LoVo (cell line): ENCODE measurements at regions not wholly inside any gene's neighbourhood (a gene's known extent, or its start where the extent isn't known, plus 50 kb on each side); places are given as distances from the start of the nearest gene placed in this dataset.

ENCODE experiments used
- DNase-seq: peaks from one replicate; pipeline ENCODE4 v3.0.0-alpha.2; 2016; ENCODE audit warnings: low spot score

DNA sequence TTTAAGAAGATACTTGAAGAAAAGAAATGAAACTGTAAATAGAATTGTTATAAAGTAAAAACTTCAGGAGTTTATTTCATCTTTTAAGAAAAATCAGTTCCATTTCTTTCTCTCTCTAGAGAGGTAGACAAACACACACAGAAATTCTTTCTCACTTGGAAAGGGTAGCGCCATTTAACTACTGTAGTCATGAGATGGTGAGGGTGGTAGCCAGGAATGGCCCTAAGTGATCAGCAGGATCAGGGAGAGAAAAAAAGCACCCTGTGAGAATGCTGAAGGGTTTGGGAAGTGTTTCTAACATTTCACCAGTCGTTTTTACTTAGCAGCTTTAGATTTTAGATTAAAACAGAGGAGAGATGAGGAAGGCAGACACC is 205.7 kb upstream of the RUNX1 start:
- DNase-seq, result no peak

DNA sequence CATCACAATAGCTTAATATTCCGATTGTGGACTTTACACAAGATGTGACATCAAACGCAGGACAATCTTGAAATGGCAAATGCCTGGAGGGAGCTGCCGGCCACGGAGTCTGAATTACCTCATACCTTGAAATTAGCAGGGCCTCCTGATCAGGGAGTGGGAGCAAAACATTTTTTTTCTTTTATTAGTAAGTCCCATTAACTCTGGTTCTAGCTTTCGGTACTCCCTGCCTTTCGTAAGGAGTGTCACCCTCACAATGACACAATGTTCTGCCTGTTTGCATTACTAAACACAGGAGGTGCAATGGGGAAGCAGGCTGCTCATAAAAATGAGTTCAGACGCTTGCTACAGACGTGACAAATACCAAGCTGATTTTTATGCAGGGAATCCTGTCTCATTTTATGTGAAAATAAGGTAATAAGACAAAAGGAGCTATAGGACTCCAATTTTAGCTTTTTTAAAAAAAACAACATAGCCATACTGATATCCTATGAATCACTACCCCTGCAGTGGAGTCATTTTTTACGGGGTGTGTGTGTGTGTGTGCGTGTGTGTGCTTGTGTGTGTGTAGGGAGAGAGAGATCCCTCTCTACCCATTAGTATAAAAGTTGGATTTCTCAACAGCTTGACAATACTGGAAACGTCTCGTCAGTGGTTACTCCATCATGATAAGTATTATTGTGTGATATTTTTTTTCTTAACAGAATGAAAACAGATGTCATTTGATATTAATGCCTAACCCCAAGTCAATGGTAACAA is 205.1 kb upstream of the RUNX1 start:
- peak; percentile 32 for DNase-seq

DNA sequence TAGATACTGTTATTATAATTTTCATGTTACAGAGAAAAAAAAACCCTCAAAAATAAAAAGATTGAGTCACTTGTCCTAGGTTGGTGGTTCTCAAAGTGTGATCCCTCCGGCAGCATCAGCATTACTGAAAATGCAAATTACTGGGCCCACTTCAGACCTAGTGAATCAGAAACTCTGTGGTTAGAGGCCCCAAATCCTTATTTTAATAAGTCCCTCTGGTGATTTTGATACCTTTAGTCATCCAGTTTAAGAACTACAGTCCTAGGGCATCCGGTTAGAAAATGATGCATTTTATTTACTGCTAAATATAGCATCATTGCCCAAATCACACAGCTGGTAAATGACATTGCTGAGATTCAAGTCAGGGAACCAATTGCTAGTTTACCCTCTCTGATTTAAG is 203.7 kb upstream of the RUNX1 start:
- no peak for DNase-seq

DNA sequence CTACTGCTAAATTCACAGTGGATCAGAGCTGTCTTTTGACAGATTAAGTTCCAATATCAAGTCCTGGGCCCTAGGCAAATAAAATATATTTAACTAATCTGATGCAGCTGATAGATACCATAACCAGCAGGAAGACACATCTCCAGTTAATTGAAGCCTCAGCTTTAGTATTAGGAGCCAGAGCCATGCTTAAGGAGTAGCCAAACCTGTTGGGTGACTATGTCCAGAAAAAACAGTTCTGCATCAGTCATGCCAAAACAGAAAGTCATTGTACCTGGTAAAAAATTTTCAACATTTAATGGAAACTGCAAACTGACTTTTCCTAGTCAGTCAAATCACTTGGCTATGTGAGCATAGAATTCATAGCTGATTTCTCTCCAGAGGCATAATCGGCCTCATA is 200.5 kb upstream of the RUNX1 start:
- DNase-seq, result no peak

DNA sequence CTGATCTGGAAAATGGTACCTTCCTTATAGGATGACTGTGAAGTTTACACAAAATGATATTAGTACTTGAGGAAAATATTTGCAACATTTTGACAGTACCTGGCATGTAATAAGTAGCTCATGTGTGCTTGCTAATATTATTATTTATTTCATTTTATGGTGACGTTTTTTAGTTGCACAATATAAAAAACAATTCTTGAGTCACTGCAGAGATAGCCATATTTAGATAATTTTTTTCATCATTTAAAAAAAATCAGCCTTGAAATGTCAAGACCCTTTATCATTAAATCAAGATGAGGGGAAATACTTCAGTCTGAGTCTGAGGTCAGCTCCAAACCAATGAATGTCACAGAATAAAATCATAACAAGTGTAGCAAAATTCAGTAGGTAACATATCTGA is 196.8 kb upstream of the RUNX1 start:
- DNase-seq, result no peak

DNA sequence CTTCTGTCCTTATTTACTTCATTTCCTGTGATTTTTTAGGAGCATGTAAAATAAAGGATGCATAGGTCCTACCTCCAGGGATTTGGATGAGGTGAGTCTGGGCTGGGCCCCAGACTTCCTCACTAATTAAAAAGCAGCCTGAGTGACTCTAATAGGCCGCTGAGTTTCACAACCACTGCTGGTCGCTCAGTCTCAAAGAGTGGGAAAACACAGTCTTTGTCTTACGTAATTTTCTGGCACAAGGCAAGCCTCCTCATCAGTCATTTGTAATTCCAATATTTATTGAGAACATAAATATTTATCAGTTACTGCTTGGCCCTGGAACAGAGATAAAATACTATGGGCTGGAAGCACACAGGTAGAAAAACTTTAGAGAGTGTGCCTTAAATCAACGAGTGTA is 195.4 kb upstream of the RUNX1 start:
- DNase-seq, result no peak

DNA sequence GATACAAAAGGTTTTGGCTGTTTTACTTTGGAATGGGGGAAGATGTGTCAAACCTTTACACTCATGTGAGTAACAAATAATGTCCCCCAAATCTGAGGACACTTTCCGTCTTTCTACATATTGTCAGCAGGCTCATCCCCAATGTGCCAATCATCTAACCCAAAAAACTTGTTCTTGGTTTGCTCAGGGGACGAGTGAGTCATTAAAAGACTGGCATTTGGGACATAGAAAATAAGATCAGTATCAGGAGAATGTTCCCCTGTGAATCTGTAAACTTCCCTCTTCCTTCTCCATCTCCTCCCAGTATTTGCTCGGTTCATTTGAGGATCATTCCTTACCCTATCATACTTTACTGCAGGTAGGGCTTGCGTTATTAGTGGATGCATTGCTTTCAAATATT is 194.1 kb upstream of the RUNX1 start:
- no peak for DNase-seq

DNA sequence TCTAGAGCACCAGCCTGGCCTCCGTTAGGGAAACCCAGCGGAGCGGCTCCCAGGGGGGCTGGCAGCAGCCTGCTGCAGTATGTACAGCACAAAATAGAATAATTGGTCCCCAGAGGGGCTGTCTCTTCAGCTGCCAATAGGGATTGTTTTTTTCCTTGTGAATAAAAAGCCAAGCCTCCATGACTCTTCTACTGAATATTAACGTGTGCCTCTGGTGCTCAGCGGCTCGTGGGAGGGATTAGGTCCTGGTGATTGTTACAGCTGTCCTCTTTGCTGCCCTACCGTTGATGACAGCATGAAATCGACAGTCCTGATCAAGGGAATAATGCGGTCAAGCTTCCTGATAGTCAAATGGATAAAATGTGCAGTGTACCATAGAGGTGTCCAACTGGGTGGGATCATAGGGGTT is 190.7 kb upstream of the RUNX1 start:
- no peak for DNase-seq

DNA sequence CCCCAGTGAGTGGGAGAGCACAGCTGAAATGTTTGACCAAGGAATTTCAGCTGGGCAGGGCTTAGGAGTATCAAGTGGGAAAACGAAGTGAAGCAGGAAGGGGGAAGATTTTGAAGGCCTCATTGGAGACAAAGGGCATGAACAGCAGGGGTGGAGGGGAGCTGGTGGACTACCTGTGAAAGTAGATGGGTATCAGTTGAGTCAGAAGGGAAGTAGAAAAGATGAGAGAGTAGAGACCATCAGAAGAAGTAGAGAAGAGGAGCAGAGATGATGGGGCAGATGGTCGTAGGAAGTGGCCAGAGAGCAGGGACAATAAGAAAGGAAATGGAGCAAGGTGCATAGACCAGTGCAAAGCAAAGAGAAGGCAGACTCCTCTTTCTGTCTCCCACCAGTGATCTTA is 189.0 kb upstream of the RUNX1 start:
- no peak for DNase-seq

DNA sequence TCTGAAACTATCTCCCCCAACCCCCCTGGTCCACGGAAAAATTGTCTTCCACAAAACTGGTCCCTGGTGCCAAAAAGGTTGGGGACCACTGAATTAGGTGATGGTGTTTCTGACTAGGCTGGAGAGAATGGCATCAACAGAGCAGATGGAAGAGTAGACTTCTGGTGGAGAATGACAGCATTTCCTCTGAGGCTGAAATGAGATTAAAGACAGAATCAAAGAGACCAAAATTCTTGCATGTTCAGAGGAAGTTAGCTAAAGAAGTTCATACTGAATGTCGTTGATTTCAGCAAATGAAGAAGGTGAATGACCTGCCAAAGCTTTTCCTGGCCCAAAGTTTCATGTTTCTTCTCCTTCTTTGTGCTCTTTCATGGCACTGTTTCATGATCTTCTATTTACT is 188.2 kb upstream of the RUNX1 start:
- DNase-seq, result no peak

DNA sequence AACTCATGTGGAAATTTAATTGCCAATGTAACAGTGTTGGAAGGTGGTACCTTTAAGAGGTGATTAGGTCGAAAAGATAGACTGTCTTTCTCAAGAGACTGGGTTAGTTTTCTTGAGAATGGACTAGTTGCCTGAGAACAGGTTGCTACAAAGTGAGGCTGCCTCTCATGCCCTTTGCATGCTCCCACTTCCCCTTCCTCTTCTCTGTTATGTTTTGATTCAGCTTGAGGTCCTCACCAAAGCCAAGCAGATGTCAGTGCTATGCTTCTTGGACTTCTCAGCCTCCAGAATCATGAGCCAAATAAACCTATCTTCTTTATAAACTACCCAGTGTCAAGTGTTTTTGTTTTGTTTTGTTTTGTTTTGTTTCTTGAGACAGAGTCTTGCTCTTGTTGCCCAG is 187.0 kb upstream of the RUNX1 start:
- DNase-seq, result no peak

DNA sequence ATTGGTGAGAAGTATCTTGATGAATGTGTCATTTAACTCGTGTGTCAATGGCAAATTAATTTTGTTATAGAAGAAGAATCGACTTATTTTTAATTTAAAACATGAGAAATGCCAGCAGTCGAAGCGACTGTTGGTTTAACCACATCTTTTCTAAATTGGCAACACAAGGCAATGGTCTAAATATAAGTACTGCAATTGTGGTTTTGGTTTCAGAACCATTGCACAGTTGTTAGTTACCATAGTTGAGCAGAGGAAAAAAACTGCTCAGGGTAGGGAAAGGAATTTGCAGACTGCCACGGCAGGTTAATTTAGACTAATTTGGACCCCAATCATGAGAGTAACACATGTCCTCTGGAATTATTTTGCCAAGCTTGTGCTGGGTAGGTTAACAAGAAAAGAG is 185.6 kb upstream of the RUNX1 start:
- no peak for DNase-seq

DNA sequence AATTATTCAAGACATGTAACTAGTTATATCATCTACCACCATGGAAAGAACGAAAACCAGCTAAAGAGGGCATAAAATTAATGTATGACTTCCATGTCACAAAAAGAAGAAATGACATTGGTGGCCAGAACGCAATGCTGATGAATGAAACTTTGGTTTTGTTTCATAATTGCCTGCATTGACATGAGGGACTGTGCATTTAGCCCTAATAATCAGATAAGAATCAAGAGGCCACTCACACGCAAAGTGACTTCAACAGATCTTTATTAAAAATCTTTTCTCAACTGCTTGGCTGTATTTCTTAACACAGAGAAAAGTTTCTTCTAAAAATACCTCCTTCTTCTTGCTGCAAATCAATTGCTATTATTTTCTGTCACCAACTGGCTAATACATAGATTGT is 184.7 kb upstream of the RUNX1 start:
- no peak for DNase-seq

DNA sequence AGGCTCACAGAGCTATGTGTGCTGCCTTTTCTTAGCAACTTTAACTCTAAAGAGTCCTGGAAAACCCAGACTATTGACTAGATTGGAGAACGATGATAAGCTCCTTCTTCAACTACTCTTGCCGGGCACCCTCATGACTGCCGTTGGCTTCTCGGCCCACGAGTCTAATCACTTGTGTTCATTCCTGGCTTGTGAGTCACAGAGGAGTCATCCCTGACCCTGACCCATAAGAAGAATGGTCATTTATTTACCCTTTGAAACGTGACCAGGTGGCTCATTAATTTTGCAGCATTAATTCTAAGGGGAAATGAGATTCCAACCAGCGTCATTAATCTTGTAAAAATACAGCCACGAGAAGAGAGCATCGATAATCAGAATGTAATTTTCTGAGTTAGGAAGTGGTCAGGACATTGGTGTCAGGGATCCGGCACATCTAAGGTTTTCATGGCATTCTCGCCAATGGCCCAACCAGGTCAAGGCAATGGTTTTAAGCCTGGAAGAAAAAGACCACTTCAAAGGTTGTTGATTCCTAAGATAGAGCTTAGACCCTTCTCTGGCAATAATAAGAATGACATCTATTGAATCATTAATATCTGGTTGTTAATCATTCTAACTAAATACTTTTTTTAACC is 183.6 kb upstream of the RUNX1 start:
- peak; percentile 60 for DNase-seq

DNA sequence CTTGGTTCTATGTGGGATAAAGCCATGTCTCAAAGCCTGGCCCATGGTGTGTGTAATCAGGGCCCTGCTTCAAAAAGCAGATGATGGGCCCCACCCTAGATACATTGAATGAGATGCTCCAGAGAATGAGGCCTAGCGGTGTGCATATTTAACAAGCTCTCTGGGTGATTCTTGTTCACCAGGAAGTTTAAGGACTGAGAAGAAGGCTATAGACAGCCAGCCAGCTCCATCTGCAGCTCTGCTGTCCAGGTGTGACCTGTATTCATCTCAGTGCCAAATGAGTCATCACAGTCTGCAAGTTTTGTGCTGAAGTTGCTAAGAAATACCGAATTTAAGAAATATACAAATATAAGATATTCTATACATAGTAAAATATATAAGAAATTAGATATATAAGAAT is 182.0 kb upstream of the RUNX1 start:
- no peak for DNase-seq

DNA sequence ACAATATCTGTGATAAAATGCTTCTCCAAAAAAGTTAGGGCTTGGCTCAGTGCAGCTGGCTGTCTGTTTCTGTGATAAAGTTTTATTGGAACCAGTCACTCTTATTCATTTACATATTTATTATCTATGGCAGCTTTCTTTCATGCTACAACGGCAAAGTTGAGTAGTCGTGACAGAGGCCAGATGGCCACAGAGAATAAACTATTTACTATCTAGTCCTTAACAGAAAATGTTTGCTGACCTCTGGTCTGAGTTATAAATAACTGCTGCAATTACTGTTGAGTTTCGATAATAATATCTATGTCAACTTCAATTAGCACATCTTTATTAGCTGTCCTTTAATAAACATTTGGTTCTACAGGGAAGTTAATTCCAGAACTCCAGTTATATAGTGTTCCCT is 180.2 kb upstream of the RUNX1 start:
- no peak for DNase-seq

DNA sequence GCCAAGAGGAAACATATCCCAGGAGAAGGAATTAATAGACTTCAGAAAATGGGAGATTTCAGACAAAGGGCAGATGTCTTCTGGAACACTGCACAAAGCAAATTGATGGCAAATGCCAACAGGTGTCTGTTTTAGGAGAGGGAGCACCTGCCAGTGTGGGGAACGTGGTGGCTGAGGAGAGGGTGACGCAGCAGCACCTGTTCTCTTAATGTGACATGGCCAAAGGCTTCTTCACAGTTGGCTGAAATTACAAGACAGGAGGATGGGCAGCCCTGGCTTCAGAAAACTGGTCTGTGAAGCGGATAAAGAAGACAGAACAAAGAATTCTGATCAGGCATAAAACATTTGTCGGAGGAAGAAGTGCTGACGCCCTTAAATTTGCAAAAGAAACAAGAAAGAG is 178.7 kb upstream of the RUNX1 start:
- no peak for DNase-seq

DNA sequence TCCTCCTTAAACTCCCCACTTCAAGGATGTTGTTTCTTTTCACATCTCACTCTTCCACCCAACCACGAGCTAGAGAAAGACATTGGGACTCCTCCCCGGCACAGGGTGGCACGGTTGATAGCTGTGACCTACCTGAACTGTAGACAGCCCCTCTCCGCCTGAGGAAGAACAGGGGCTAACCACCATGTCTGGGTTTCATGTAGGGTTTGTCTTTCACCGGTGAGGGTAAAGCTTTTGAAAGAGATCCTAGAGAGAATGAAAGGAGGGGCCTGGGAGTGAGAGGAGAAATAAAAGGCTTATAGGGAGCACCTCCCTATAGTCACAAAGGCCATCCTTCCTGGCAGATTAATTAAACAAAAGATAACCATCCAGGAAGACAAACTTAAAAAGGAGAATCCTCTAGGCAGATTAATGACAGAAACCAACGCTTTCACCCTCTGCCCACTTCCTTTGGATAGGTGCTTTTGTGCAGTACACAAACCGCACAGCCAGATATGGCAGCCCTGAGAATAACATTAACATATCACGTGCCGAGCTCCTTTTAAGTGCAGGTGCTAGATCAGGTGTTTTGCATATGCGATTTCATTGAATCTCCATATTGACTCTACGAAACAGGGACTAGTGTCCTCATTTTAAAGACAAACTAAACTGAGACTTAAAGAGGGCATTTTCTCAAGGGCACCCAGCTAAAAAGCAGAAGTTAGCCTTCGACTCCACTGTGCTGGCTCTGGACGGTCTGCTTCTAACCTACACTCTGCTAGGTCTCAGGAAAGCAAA is 178.1 kb upstream of the RUNX1 start:
- no peak for DNase-seq

DNA sequence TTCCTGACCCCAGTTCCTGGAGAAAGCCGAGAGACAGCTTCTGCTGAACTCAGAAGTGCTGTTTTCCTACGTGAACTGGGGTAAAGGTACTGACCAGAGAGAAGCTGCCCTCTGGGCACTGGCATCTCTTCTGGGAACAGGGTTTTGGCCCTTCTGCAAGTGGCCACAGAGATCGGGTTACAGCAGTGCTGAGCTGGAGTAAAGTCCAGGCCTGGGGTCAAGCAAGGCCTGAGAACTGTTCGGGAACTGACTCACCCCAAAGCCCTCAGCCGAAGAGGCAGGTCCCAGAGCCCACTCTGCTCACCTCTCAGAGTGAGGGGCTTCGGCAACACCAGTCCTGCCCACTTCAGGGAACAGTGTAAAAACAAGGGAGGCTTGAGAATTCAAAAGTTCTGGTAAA is 177.2 kb upstream of the RUNX1 start:
- DNase-seq, result peak; percentile 29

DNA sequence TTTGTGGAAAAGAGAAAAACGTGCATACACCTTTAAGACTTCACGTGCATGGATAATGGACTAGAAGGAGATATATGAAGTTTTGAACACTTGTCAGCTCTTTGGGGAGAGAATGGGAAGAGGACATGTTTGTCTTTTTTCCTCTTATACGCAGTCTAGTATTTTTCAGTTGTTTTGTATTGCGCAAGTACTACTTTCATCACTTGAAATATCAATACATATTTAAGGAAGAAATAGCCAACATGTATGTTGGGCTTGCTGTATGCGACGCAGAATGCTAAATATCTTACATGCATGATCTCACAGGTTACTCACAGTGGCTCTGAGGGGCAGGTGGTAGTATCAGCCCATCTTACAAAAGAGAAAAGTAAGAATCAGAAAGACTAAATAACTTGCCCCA is 176.5 kb upstream of the RUNX1 start:
- no peak for DNase-seq

DNA sequence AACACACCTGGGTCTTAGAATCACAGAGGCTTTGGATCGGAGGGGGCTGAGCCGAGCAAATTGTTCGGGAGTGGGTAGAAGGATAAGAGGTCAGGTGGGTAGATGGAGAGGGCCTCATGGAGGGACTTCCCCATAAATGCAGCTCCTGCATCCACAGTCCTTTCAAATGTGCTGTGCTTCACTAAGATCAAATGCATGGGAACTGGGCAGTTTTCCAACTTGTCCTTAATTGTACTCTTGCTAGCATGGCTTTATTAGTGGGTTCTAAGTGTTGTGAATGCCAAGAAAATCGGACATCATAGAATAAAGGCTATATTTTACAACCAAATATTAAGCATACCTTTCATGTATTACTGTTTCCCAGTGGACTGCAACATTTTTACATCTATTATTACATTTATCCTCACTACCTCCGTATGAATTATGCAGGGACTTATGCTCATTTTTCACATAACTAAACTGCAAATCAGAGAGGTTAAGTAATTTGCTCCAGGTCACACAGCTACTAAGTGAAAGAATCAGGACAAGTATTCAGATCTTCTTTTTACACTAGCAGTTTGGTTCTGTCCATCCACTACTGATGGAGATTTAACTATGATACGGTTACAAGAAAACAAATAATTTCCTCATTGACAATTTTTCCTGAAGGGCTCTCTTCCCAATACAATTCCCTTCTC is 174.5 kb upstream of the RUNX1 start:
- DNase-seq, result peak; percentile 23

DNA sequence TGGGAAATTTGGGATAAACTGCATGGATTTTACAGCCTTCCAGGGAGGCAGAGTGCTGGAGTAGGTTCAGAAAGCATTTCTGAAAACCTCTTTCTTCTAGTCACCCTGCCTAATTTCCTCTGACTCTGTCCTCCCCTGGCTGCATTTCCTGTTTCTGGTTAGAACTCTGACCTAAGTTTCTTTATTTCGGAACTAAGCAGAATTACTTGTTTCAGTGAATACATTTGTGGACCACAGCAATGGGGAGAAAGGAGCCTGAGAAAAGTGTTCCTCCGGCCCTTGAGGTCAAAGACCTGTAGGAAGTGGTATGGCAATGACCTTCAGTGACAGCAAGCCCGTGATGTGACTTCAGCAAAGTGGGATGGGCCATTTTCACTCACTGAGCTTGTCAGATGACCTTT is 173.4 kb upstream of the RUNX1 start:
- DNase-seq, result no peak

DNA sequence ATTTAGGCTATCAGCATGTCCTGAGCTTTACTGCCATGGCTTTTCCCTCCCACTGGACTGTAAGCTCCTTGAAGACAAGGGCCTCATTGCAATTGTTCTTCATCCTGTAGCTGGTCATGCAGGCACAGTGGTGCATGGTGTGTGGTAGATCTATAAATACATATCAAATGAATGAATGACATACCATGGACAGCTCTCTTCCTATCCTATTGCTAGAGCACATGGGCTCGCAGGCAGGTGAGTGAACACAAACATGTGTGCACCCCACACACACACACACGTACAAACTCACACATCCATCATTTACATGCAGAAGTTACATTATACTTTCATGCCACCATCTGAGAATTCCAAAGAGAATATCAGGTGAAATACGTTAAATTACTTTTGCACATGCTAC is 172.9 kb upstream of the RUNX1 start:
- DNase-seq, result no peak
